ENCODE measurements at regions not wholly inside any gene's neighbourhood (a gene's known extent, or its start where the extent isn't known, plus 50 kb on each side); places are given as distances from the start of the nearest gene placed in this dataset.

DNA sequence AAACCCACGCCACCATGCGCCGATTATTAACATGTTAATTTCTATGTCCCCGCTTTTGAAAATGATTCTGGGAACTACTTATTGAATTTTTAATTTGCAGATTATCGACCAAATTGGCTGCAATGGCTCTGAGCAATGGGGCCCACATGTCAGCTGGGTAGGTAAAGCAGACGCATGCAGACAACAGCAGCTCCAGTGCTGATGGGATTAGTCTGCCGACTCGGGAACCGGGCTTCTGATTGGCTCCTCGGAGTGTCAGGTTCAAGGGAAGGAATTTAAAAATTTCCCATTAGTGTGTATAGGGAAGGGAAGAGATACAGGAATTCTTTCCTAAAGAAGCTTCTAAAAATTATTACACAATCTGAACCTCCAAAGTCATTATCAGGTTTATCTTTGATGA lies 77.4 kb upstream of the PPARGC1A start:
- TF ChIP-seq POLR2AphosphoS5 (IDR thresholded peaks at IDR 0.05; ENCODE audit: low read depth) = no peak
- TF ChIP-seq, protein P1, sequence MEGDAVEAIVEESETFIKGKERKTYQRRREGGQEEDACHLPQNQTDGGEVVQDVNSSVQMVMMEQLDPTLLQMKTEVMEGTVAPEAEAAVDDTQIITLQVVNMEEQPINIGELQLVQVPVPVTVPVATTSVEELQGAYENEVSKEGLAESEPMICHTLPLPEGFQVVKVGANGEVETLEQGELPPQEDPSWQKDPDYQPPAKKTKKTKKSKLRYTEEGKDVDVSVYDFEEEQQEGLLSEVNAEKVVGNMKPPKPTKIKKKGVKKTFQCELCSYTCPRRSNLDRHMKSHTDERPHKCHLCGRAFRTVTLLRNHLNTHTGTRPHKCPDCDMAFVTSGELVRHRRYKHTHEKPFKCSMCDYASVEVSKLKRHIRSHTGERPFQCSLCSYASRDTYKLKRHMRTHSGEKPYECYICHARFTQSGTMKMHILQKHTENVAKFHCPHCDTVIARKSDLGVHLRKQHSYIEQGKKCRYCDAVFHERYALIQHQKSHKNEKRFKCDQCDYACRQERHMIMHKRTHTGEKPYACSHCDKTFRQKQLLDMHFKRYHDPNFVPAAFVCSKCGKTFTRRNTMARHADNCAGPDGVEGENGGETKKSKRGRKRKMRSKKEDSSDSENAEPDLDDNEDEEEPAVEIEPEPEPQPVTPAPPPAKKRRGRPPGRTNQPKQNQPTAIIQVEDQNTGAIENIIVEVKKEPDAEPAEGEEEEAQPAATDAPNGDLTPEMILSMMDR (IDR thresholded peaks at IDR 0.05; ENCODE audit: insufficient read depth, low read length) = no peak
- TF ChIP-seq, protein P2, sequence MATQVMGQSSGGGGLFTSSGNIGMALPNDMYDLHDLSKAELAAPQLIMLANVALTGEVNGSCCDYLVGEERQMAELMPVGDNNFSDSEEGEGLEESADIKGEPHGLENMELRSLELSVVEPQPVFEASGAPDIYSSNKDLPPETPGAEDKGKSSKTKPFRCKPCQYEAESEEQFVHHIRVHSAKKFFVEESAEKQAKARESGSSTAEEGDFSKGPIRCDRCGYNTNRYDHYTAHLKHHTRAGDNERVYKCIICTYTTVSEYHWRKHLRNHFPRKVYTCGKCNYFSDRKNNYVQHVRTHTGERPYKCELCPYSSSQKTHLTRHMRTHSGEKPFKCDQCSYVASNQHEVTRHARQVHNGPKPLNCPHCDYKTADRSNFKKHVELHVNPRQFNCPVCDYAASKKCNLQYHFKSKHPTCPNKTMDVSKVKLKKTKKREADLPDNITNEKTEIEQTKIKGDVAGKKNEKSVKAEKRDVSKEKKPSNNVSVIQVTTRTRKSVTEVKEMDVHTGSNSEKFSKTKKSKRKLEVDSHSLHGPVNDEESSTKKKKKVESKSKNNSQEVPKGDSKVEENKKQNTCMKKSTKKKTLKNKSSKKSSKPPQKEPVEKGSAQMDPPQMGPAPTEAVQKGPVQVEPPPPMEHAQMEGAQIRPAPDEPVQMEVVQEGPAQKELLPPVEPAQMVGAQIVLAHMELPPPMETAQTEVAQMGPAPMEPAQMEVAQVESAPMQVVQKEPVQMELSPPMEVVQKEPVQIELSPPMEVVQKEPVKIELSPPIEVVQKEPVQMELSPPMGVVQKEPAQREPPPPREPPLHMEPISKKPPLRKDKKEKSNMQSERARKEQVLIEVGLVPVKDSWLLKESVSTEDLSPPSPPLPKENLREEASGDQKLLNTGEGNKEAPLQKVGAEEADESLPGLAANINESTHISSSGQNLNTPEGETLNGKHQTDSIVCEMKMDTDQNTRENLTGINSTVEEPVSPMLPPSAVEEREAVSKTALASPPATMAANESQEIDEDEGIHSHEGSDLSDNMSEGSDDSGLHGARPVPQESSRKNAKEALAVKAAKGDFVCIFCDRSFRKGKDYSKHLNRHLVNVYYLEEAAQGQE (IDR thresholded peaks at IDR 0.05; ENCODE audit: insufficient replicate concordance, low read depth) = no peak

All from HL-60 (cell line).